Activated CD4-positive, alpha-beta T cell treated with anti-CD3 and anti-CD28 coated beads, Interleukin-2, amount 50 U/mL, for 24 hours (primary cell): ENCODE measurements at regions not wholly inside any gene's neighbourhood (a gene's known extent, or its start where the extent isn't known, plus 50 kb on each side); places are given as distances from the start of the nearest gene placed in this dataset.

Experiments
- DNase-seq, 2 donors: peaks; one replicate each; pipeline ENCODE4 v3.0.0-alpha.2; 2020; ENCODE audit warnings: low read depth in 1 of 2, low spot score in 1 of 2

DNA sequence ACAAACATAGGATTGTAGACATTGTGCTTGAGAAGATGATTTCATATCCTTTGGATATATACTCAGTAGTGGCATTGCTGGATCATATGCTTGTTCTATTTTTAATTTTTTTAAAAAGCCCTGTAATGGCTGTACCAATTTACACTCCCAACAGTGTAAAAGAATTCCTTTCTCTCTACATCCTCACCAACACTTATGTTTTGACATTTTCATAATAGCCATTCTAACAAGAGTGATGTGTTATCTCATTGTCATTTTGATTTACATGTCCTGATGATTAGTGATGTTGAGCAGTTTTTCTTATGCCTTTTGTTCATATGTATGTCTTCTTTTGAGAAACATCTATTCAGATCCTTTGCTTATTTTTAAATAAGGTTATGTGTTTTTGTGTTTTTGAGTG, 1039.2 kb upstream of the GOT2 start:
- DNase-seq: no peak

DNA sequence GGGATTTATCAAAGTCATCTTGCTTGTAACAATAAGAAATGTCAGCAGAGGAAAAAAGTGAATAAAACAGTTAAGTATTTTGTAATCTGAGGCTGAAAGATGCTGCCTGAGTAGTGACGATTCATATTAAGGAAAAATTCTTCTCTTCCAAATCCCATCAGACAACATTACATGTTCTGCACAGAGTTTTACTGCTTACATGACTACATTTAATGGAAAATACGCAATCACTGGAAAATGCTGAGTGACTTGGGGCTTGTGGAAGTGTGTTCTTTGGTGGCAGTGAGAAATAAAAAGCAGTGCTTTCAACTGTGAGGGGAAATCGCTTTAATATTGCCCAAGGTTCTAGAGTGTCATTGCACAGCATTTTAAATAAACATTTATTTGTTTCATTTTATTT, 1025.2 kb upstream of the GOT2 start:
- DNase-seq: no peak

DNA sequence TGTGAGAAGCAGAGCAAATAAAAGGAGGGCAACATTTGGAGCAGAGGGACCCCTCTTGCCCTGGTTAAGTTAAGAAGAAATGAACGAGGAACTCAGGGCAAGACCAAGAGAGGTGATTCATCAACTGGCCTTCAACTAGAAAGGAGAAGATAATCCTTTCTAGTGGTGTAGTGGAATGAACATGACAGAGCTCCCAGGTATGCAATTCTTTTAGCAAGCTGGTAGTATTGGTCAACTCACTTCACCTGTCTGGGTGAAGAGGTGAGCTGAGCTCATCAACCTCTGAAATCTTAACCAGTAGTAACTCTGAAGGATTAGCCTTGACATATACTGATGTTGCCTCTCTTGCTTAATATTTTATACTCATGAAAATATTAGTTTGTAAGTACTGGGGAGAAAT, 1024.7 kb upstream of the GOT2 start:
- no peak for DNase-seq

DNA sequence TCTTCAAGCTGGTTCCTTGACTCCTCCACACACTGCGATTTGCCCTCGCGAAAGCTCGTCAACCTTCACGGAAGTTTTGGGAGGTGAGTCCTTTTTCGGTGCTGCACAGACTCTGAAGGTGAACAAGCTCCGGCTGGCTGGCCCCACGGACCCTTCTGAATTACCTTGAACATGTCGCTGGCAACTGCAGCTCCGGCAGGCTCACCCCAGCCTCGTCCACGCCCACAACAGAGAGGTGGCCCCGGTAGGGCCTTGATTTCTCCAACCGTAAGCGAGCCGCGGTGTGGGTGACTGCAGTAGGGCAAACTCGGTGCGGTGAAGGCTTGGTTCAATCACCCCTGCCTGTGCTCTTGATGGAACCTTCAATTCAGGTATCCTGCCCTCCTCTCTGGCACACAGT, 1020.7 kb upstream of the GOT2 start:
- DNase-seq: no peak

DNA sequence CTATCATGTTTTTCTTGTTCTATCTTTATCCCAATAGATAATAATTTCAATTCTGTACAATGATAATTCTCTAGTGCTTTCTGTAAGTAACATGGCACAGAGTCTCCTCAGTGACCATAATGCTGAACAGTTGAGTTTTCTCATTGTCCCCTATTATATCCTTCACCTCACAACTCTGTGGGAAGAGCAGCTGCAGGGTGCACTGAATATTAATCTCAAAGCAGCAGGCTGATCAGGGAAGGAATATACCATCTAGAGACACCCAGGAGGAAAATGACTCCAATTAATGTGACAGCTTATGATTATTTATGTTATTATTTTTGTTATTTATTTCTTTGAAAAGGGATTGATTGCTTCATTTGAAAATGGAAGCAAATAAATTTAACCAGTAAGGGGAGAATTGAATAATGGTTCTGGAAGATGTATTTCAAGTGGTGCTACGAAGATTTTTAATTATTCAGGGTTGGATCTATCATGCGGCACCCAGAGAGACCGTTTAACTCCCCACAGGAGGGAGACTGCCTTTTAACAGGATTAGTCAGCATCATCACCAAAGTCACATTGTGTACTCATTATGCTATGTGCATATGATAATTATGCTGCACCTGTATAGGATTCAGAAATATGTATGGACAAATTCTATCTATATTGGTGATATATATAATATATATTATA, 1015.7 kb upstream of the GOT2 start:
- DNase-seq: no peak

DNA sequence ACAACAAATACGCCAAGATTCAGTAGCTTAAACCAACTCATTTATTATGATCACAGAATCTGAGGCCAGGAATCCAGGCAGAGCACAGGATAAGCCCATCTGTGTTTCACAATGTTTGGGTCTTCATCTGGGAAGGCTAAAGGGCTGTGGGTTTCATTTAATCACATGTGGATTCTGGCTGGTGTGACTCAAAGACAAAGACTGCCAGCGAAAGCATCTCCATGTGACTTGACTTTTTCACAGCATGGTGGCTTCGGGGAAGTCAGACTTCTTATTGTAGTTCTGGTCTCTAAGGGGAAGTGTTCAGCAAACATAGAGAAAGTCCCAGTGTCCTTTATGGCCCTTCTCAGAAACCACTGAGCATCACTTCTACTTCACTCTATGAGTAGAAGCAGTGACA, 1014.4 kb upstream of the GOT2 start:
- no peak for DNase-seq

DNA sequence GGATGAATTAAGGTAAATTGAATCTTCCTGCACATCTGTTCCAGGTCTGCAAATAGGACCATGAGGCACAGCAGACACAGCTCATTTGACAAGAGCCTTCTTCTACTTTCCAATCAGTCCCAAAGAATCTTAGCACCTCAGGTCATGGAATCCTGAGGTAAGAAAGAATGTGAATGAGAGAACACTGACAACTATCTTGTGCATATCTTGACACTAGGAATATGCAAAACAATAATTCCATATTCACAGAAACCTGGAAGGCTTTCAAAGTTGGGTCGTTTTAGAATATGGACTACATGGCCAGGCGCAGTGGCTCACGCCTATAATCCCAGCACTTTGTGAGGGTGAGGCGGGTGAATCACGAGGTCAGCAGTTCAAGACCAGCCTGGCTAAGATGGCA, 1009.4 kb upstream of the GOT2 start:
- DNase-seq: no peak

DNA sequence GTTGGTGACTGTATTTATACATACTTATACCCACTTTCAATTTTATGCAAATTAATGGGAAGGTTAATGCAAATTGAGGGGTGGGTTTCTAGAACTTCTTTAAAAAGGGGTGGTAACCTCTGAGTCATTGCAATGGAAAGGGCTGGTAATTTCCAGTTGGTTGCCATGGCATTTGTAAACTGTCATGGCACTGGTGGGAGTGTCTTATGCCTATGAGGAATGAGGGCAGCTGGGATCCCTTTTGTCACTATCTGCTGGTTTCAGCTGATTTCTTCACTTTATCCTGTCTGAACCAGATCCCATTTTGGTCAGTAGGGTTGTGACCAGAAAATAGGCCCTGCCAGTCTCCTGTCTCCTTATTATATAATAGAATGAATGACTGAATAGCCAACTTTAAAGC, 1006.7 kb upstream of the GOT2 start:
- no peak for DNase-seq

DNA sequence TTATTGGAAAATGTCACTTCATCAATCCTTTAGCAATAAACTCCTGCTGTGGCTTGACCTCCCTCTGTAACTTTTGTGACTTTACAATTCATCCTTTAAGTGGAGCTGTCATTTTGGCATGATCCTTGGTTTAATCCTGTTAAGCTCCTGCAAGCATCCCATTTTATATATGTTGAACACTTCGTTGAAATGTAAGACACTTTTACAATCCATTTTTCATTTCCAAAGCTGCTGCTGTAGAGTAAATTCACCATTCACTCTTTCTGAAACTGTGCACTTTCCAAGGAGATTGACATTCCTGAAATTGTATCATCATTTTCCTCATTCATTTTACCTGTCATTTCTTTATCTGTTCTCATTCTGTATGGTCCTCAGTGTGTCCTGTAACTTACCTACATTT, 1003.2 kb upstream of the GOT2 start:
- DNase-seq: no peak

DNA sequence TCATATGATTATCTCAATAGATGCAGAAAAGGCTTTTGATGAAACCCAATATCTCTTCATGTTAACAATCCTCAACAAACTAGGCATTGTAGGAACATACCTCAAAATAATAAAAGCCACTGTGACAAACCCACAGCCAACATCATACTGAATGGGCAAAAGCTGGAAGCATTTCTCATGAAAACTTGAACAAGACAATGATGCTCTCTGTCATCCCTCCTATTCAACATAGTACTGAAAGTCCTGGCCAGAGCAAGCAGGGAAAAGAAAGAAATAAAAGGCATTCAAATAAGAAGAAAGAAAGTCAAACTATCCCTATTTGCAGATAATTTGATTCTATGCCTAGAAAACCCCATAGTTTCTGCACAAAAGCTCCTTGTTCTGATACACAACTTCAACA, 999.2 kb upstream of the GOT2 start:
- DNase-seq: no peak

DNA sequence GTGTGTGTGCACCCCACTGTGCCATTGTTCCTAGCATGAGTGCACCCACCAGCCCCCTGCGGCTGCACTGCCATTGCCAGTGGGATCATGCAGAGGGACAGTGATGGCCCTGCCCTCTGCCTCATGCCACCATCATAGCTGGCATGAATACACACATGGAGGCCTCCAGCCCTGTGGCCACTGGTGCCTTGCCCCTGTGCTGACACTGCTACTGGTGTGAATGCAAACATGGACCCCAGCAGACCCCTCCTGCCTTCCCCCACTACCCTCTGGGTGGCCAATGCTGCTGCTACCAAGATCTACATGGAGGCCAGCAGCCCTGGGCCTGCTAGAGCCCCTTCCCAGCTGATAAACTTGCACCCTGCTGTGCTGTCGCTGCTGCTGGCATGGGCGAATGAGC, 995.5 kb upstream of the GOT2 start:
- DNase-seq: no peak

DNA sequence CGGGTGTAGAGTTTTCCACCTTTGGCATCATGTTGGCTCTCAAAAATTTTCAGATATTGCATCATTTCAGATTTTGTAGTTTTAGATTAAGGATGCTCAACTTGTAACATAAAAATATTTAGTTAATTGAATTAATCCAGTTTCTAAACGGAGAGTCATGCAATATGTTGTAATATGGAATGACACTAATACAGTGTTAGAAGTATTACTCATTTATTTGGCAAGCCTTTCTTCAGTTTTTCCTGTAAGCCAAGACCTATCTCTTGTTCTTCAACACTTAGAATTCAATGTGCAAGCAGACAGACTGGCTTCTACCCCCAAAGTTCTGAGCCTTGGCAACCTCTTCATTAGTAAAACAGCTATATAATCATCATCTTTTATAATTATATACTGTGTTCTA, 985.0 kb upstream of the GOT2 start:
- DNase-seq: no peak

DNA sequence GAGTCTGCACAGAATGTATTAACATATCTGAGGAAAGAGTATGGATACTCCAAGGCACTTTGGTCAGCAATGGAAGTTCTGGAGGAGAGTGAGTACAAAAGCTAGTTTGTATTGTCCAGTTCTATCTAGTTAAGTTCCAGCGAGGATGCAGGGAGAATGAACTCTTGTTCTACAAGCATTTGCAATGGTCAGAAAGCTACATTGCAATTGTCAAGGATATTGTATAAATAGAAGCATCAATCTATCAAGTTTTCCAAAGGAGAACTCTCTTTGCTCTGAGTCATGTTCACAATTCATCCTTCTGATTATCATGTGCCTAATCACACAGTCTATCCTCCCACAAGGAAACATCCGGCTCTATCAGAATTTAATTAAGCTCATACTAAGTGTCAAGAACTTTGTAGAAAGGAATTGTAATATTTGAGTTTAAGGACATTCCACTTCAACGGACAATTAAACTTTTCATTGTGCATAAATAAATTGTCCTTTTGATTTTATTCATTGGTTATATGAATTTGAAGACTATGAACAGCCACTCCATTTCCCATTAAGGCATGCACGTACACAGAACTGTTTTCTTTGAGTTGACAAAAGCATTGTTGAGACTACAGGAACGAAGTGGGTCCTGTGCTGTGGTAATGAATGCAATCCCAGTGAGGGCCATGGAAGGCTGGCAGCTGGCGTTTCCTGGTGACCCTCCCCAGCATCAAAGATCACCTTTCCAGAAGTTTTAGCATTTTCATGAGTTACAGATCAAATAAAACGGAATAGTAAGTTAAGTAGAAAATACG, 973.5 kb upstream of the GOT2 start:
- DNase-seq: no peak

DNA sequence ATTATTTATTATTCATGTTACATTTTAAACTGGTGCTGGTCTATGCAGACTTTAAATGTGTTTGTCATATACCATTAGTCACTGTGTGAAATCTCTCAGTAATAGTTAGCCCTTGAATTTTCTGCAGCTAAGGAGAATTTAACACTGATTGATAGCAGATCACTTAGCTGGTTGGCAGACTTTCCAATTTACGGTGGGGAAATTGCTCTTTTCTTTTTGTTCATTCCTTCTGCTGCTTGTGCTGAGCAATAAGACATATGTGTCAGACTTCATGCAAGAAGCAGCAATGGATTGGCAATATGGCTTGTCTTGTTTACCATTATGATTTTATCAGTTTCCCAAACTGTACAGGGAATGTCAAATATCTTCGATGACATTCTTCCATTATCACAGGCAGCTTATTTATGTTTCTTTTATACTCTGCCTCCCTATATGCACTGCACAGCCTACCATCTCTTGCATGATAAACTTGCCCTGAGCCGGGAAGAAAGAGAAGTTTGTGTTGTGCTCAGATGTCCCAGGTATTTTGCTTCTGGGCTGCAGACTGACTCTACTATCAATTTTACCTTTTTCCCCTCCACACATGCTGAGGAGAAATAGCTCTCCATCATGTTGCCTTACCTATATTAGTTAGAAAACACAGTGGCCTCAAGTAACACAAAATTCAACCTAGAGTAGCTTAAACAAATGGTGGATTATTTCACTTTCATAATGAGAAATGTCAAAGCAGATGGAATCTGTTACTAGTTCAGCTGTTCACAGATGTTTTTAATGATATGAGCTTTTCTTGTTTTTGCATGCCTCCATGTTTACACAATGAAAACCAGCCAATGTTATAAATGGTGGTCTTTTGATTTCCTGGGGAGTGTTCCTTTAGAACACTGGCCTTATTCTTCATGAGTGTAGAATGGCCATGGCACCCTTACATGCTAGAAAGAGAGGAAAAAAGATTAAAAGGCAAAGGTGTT, 968.1 kb upstream of the GOT2 start:
- no peak for DNase-seq

DNA sequence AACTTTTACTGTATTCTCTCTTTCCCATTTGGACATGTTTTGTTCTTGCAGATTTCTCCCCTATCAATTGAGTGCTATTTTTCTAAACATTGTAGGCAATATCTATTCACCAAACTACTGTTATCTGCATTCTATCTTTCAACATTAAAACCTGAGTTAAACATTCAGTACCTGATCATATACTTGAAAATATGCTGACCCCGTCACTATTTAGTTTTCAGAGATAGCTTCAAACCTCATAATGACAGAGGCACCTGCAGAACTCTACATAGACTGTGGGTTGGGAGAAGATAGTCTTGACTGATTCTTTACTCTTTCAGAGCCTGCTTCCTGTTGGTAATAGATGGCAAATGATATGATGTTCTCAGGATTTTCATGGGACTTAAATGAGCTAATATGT, 965.7 kb upstream of the GOT2 start:
- no peak for DNase-seq

DNA sequence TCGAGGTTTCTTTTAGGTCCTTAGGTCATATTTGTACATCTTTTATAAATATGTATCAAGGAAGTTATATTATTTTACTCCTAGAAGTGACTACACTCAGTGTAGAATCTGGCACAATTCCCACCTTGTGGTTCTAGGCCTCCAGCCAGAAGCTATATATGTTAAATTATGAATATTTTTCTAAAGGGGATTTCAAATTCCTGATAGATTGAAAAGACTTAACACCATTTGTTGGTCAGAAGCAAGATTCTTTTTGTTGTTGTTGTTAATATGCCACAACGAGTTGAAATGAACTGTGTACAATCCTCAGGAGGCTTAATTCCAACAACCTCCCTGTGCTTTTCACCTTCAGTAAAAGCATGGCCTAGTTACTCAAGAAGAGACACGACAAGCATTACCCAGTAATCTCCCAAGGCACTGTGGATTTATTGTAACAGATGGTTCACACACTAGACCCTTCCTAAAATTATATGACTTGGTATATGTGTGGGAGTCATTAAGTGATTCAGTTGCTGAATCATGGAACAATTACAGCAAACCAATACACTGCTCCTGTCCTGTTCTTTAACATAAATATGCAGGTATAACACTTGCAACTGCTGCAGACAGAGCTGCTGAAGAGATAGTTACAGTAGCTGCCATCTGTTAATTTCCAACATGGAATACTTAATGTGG, 964.4 kb upstream of the GOT2 start:
- no peak for DNase-seq

DNA sequence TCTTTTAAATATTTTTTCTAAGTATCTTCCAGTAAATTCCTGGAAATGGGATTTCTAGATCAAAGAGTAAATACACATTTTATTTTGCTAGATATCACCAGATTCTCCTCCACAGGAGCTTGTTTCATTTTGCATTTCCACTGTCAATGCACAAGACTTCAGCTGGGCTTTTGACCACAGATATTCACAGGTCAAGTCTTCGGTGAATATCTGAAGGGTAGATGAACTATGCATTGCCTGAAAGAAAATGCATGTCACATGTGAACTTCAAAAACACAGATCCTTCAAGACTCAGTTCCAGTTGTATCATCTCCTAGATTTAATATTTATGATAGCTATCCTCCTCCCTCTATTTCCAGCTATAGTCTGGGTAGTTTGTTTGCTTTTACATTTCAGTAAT, 963.6 kb upstream of the GOT2 start:
- DNase-seq: no peak

DNA sequence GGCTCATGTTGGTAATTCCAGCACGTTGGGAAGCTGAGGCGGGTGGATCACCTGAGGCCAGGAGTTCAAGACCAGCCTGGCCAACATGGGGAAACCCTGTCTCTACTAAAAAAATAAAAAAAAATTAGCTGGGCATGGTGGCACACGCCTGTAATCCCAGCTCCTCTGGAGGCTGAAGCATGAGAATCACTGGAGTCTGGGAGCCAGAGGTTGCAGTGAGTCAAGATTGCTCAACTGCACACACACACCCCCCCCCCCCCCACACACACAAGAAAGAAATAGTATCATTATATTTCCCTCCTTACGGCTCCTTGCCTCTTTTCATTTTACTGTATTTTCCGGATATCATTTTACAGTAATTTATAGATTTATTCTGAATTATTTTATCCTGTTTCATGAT, 963.1 kb upstream of the GOT2 start:
- no peak for DNase-seq

DNA sequence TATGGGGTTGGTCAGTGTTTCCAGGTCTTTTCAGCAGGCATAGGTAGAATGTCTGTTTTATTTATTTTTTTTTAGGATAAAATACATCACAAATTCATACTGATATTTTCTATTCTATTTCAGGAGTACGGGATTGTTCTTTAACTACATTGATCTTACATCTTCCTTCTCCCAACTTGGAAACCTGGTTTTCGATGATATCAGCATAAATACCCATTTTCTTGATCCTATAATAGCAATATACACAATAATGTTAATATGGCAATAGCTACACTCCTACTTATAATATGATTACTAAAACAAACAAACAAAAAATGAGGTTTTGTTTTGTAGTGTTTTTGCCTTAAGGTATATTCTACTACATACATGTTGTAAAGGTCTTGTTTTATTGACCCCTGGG, 962.4 kb upstream of the GOT2 start:
- no peak for DNase-seq

DNA sequence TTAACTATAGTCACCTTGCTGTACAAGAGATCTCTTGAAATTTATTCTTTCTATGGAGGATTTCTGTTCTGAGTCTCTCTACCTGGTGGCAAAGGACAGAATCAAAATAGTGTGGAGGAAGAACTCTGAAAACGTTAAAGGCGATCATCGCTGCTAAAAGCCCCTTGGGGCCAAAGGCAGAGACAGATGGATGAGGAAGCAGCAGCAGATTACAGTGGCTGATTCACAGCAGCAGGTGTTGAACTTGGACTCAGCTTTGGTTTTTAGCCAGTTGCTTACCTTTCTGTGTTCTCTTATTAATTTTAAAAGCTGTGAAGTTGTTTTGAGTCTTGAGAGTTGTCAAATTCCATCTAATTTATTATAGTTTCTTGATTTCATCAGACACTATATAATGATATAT, 956.1 kb upstream of the GOT2 start:
- no peak for DNase-seq

DNA sequence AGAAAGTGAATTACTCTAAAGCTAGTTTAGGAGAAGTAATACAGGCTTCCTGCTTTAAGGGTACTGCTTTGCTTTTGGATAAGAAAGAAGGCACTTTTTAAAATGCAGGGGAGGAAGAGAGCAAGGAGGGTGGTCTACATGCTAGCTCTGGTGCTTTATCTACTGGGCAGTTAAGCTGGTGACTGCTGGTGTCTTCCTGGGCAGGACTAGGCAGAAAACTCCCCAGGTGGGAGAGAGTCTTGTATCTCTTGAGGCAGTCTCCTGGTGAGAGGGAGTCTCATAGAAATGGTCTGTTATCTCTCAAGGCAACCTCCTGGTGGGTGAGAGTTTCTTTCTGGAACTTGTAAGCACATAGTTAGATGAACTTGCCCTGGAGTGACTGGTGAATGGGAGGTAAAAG, 953.9 kb upstream of the GOT2 start:
- DNase-seq: no peak
